Activated T-cell treated with anti-CD3 and anti-CD28 coated beads, Interleukin-2, amount 50 U/mL, for 24 hours (primary cell): ENCODE measurements at regions not wholly inside any gene's neighbourhood (a gene's known extent, or its start where the extent isn't known, plus 50 kb on each side); places are given as distances from the start of the nearest gene placed in this dataset.
"Not testable (repeated sequence)": the region's sequence is repeated elsewhere in the genome, so short reads cannot be mapped to it uniquely, and the experiment has no call there.

Experiments
- DNase-seq: peaks from one replicate; pipeline ENCODE4 v3.0.0-alpha.2; 2020
- H3K27ac Mint-ChIP-seq: 2 replicates; pipeline ENCODE4 v1.8.0; 2020; ENCODE audit warnings: mild to moderate bottlenecking, mixed read lengths
- H3K27me3 Mint-ChIP-seq: 2 replicates; pipeline ENCODE4 v1.8.0; 2020; ENCODE audit warnings: mixed read lengths
- H3K36me3 Mint-ChIP-seq: 2 replicates; pipeline ENCODE4 v1.8.0; 2020; ENCODE audit warnings: low read depth, mixed read lengths
- H3K4me1 Mint-ChIP-seq: 2 replicates; pipeline ENCODE4 v1.8.0; 2020; ENCODE audit warnings: low read depth, mixed read lengths
- H3K4me3 Mint-ChIP-seq: 2 replicates; pipeline ENCODE4 v1.8.0; 2020; ENCODE audit warnings: mild to moderate bottlenecking, moderate library complexity, mixed read lengths
- H3K9me3 Mint-ChIP-seq: 2 replicates; pipeline ENCODE4 v1.8.0; 2020; ENCODE audit warnings: mixed read lengths

DNA sequence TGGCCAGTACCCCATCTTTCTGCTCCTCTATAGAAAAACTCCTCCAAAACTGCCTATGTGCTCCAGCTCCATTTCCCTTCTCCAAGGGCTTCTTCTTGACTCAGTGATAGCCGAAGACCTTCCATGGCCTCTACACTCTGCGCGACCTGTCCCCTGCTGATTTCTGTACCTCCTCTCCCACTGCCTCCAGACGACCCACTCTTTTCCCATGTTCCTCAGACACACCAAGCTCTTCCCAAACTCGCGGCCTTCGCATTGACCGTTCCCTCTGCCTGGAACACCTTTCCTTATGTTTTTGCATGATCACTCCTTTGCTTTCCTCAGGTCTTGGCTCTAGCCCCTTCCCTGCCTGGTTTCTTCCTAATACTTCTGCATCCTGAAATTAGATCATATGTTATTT lies 255.6 kb upstream of the SDK2 start:
- Mint-ChIP-seq H3K9me3 (no peaks in the 10 kb centered on the region), H3K27ac (no peak overlapping the region), H3K4me1 (peaks cover 13% of the 10 kb centered on the region), H3K27me3 (peaks cover 54% of the 10 kb centered on the region), H3K4me3 (no peak overlapping the region), H3K36me3 (no peaks in the 10 kb centered on the region)
- DNase-seq, result no peak

- Mint-ChIP-seq H3K27ac (no peak overlapping the region), H3K9me3 (no peaks in the 10 kb centered on the region), H3K27me3 (peaks cover 54% of the 10 kb centered on the region), H3K4me3 (no peak overlapping the region), H3K4me1 (peaks cover 13% of the 10 kb centered on the region), H3K36me3 (no peaks in the 10 kb centered on the region)
- no peak for DNase-seq
Observed at GRCh38 chr17:73900516-73900915, 256.3 kb upstream of the SDK2 start.

- H3K27ac Mint-ChIP-seq, result no peak overlapping the region
- peak overlapping the region; percentile 74 for H3K4me3 Mint-ChIP-seq
- DNase-seq, result no peak
- no peaks in the 10 kb centered on the region for H3K9me3 Mint-ChIP-seq
- H3K36me3 Mint-ChIP-seq, result no peaks in the 10 kb centered on the region
- peaks cover 13% of the 10 kb centered on the region for H3K4me1 Mint-ChIP-seq
- peaks cover 49% of the 10 kb centered on the region for H3K27me3 Mint-ChIP-seq
Observed at GRCh38 chr17:73901249-73901648, 257.0 kb upstream of the SDK2 start.

GRCh38 chr17:73901661-73902415 lies 257.6 kb upstream of the SDK2 start:
- H3K27ac Mint-ChIP-seq, result peak overlapping the region; percentile 40
- peaks cover 48% of the 10 kb centered on the region for H3K27me3 Mint-ChIP-seq
- DNase-seq, result peak; percentile 62
- peak overlapping the region; percentile 74 for H3K4me3 Mint-ChIP-seq
- H3K9me3 Mint-ChIP-seq, result no peaks in the 10 kb centered on the region
- peaks cover 13% of the 10 kb centered on the region for H3K4me1 Mint-ChIP-seq
- no peaks in the 10 kb centered on the region for H3K36me3 Mint-ChIP-seq

DNA sequence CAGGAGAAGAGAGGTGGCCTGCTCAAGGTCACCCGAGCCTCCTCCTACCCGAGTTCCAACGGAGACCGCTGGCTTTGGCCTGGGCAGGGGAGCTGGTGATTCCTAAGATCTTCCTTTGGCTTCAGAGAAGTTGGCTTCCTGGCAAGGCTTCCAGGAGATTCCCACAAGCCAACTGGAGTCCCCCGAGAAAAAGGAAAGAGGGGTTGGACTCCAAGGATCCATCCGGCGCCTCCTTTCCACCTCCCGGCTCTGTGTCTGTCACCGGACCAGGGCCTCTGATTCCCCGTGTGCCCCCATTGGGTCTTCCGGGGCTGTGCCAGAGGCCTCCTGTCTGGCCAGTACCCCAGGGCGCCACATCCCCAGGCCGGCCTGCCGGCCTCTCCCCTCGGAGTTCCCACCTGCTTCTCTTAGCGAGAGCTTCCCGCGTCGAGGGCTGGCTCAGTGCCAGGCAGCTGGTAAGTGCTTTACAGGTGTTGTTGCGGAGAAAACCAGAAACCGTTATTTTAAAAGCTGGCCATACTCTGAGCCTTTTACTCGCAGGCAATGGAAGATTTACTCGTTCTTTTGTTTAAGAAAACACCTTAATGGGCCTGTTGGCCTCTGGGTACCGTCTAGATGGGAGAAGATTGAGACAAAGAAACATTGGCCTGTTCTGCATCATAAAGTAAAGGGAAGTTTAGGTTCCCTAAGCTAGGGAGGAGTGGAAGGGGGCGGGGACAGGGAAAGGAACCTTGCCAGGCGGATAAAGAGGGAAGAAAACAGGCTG lies 258.4 kb upstream of the SDK2 start:
- no peaks in the 10 kb centered on the region for H3K36me3 Mint-ChIP-seq
- peaks cover 45% of the 10 kb centered on the region for H3K27me3 Mint-ChIP-seq
- no peaks in the 10 kb centered on the region for H3K9me3 Mint-ChIP-seq
- no peak for DNase-seq
- H3K27ac Mint-ChIP-seq, result no peak overlapping the region
- H3K4me1 Mint-ChIP-seq, result peaks cover 13% of the 10 kb centered on the region
- H3K4me3 Mint-ChIP-seq, result peak overlapping the region; percentile 74

GRCh38 chr17:73906896-73907870 lies 262.9 kb upstream of the SDK2 start:
- Mint-ChIP-seq H3K4me3 (no peak overlapping the region), H3K36me3 (no peaks in the 10 kb centered on the region), H3K9me3 (no peaks in the 10 kb centered on the region), H3K27me3 (peaks cover 30% of the 10 kb centered on the region), H3K27ac (no peak overlapping the region), H3K4me1 (peaks cover 3% of the 10 kb centered on the region)
- DNase-seq, result no peak

DNA sequence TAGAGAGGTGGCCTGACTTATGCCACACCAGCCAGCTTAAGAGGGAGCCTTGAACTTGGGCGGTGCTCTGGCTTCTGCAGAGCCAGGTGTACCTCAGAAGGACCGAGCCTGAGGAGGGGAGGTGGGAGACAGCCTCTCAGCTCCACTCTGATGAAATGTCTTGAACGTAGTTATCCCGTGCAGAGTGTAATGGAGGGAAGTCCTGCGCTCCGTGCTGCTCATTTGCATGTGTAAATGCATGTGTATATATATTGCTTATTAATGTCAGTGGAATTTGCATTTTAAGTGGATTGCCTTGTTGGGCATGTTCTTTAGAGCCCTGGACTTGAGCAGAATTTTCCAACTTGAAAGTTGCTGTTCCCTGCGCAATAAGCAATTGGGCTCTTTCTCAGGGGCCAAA lies 264.9 kb upstream of the SDK2 start:
- H3K4me1 Mint-ChIP-seq, result no peaks in the 10 kb centered on the region
- H3K27ac Mint-ChIP-seq, result no peak overlapping the region
- DNase-seq, result no peak
- no peaks in the 10 kb centered on the region for H3K9me3 Mint-ChIP-seq
- H3K4me3 Mint-ChIP-seq, result no peak overlapping the region
- no peaks in the 10 kb centered on the region for H3K36me3 Mint-ChIP-seq
- H3K27me3 Mint-ChIP-seq, result peaks cover 25% of the 10 kb centered on the region

GRCh38 chr17:73910206-73910605 lies 266.0 kb upstream of the SDK2 start:
- H3K27me3 Mint-ChIP-seq, result peaks cover 27% of the 10 kb centered on the region
- no peak for DNase-seq
- no peaks in the 10 kb centered on the region for H3K36me3 Mint-ChIP-seq
- H3K27ac Mint-ChIP-seq, result no peak overlapping the region
- H3K4me1 Mint-ChIP-seq, result no peaks in the 10 kb centered on the region
- no peak overlapping the region for H3K4me3 Mint-ChIP-seq
- H3K9me3 Mint-ChIP-seq, result peaks cover 8% of the 10 kb centered on the region

- H3K4me1 Mint-ChIP-seq, result no peaks in the 10 kb centered on the region
- peaks cover 27% of the 10 kb centered on the region for H3K27me3 Mint-ChIP-seq
- DNase-seq, result no peak
- H3K9me3 Mint-ChIP-seq, result peaks cover 10% of the 10 kb centered on the region
- no peaks in the 10 kb centered on the region for H3K36me3 Mint-ChIP-seq
- no peak overlapping the region for H3K27ac Mint-ChIP-seq
- H3K4me3 Mint-ChIP-seq, result no peak overlapping the region
Observed at GRCh38 chr17:73910821-73911515, 266.7 kb upstream of the SDK2 start.

GRCh38 chr17:73911726-73912372 lies 267.6 kb upstream of the SDK2 start:
- H3K9me3 Mint-ChIP-seq, result peaks cover 10% of the 10 kb centered on the region
- no peak for DNase-seq
- no peak overlapping the region for H3K27ac Mint-ChIP-seq
- H3K27me3 Mint-ChIP-seq, result peaks cover 29% of the 10 kb centered on the region
- no peaks in the 10 kb centered on the region for H3K36me3 Mint-ChIP-seq
- H3K4me3 Mint-ChIP-seq, result no peak overlapping the region
- H3K4me1 Mint-ChIP-seq, result no peaks in the 10 kb centered on the region

DNA sequence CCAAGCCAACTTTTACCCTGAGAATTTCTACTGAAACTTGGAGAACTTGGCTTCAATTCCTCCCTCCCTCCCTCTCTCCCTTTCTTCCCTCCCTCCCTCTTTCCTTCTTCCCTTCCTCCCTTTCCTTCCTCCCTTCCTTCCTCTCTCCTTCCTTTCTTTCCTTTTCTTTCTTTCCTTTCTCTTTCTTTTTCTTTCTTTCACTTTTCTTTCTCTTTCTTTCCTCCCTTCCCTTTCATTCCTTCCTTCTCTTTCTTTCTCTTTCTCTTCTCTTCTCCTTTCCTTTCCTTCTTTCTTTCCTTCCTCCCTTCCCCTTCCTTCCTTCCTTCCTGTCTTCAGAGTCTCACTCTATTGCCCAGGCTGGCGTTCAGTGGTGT lies 268.1 kb upstream of the SDK2 start:
- peaks cover 10% of the 10 kb centered on the region for H3K9me3 Mint-ChIP-seq
- H3K27me3 Mint-ChIP-seq, result peaks cover 29% of the 10 kb centered on the region
- no peak for DNase-seq
- no peak overlapping the region for H3K27ac Mint-ChIP-seq
- H3K4me3 Mint-ChIP-seq, result no peak overlapping the region
- no peaks in the 10 kb centered on the region for H3K4me1 Mint-ChIP-seq
- H3K36me3 Mint-ChIP-seq, result no peaks in the 10 kb centered on the region

DNA sequence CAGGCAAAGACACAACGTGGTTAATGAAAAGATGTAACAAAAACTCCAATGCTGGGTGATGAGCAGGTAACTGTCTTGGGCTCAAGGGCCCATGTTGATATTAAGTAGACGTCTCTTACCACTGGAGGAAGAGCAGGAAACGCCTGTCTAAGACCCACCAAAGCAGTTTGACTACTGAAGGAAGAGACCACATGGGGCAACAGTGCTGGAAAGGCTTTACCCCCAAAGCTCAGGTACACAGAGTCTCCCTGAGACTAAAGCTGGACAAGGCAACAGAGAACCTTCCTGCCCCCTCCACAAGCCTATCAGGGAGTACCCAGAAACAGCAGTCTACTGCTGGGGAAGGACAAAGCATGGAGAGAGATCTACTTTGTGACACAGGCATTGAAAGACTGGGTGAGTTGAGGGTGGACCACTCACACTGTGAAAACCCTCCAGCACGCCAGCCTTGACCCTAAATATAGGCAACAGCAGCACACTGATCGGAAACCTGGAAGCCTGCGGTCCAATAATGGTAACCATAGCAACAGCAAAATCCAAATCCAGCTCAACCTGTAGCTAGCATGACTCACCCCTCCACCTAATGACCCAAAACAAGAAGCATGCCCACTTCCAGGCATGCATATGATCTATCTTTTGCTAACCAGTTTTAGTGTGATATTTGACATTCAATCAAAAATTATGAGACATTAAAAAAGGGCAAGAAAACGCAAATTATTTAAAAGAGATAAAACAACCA lies 270.5 kb upstream of the SDK2 start:
- Mint-ChIP-seq H3K36me3 (no peaks in the 10 kb centered on the region), H3K27ac (no peak overlapping the region), H3K4me1 (no peaks in the 10 kb centered on the region), H3K9me3 (peaks cover 15% of the 10 kb centered on the region), H3K27me3 (peaks cover 30% of the 10 kb centered on the region), H3K4me3 (no peak overlapping the region)
- DNase-seq, result no peak

DNA sequence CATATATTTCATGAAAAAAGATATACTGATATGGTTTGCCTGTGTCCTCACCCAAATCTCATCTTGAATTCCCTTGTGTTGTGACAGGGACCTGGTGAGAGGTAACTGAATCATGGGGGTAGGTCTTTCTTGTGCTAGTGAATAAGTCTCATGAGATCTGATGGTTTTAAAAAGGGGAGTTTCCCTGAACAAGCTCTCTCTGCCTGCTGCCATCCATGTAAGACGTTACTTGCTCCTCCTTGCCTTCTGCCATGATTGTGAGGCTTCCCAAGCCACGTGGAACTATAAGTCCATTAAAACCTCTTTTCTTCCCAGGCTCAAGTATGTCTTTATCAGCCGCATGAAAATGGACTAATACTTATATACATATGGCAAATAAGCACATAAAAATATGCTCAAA lies 274.8 kb upstream of the SDK2 start:
- not testable (repeated sequence) for DNase-seq, H3K4me3 Mint-ChIP-seq, H3K27ac Mint-ChIP-seq, H3K36me3 Mint-ChIP-seq, H3K4me1 Mint-ChIP-seq, H3K27me3 Mint-ChIP-seq
- peaks cover 18% of the 10 kb centered on the region for H3K9me3 Mint-ChIP-seq
